HG02642 (cell line): ENCODE measurements at regions not wholly inside any gene's neighbourhood (a gene's known extent, or its start where the extent isn't known, plus 50 kb on each side); places are given as distances from the start of the nearest gene placed in this dataset.
"Not testable (repeated sequence)": the region's sequence is repeated elsewhere in the genome, so short reads cannot be mapped to it uniquely, and the experiment has no call there.

Experiments
- ATAC-seq: cut with Tn5 transposase; IDR thresholded peaks from one replicate; pipeline ENCODE4 v1.9.1; 2021; ENCODE audit warnings: mild to moderate bottlenecking; ENCODE audit not compliant: unreplicated experiment, poor library complexity

DNA sequence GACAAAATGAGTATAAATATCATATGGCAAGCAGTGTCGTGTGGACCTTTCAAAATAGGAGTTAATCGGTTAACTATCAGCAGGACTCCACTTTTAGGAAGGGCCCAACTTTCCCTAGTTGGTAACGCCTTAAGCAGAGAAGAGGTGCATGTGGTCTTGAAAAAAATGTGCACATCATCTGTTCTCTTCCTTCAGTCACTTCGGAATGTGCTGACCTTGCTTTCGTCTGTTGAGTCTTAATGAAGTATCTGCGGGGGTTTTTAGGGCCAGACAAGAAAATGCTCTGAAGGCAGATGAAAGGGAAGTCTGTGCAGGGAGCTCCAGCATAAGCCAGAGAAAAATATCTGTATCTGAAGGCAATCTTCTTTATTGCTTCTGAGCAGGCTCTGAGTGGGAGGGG lies 185.2 kb downstream of the AEBP2 start:
- ATAC-seq, result no peak

DNA sequence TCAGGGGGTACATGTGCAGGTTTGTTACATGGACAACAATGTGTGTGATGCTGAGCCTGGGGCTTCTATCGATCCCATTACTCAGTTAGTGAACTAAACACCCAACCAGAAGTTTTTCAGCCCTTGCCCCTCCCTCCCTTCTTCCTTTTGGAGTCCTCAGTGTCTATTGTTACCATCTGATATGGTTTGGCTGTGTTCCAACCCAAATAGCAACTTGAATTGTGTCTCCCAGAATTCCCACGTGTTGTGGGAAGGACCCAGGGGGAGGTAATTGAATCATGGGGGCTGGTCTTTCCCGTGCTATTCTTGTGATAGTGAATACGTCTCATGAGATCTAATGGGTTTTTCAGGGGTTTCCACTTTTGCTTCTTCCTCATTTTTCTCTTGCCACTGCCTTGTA lies 186.3 kb downstream of the AEBP2 start:
- not testable (repeated sequence) for ATAC-seq

DNA sequence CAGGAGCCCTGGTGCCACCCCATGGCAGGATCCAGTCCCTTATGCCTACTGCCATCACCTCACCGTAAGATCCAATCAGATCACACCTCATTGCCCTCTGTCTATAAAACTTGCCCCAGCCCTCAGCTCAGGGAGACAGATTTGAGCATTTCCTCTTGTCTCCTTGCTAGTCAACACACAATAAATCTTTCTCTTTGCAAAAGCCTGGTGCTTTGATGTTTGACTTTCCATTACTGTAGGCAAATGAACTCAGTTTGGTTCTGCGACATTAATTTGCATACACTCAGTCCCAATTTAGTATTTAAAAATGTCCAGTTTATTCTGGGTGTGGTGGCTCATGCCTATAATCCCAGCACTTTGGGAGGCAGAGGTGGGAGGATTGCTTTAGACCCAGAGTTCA lies 188.4 kb downstream of the AEBP2 start:
- no peak for ATAC-seq

DNA sequence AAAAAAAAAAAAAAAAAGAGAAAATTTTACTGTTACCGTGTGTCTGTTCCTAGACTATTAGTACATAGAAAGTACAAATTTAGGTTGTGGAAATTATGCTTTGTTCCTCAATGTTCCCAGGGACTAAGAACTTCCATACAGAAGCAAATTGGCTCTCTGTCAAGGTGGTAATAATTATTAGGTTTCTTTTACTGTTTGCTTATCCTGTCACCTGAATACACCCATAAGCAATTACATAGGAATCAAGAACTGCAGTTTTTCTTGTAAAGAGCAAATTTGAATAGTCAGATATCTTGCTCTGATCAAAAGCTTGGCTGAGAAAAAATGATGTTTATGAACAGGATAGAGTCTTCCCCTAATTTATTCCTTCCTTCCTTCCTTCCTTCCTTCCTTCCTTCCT lies 191.2 kb downstream of the AEBP2 start:
- ATAC-seq, result no peak

DNA sequence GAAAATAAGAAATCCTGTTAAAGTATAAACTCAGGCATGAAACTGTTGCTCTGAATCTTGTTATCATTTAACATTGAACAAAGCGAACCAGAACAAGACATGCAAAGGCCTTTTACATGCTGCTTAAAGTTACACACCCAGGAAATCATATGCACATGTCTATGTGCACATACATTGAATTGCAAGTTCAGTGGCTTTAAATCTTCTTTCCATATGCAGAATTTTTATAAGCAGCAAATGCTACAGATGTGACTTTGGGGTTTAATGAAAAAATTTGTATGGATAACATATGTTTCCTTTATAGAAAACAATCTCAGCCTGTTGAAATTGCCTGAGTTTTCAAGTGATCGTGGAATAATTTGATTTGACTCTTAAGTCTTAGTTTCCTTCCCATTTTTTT lies 193.9 kb downstream of the AEBP2 start:
- no peak for ATAC-seq

DNA sequence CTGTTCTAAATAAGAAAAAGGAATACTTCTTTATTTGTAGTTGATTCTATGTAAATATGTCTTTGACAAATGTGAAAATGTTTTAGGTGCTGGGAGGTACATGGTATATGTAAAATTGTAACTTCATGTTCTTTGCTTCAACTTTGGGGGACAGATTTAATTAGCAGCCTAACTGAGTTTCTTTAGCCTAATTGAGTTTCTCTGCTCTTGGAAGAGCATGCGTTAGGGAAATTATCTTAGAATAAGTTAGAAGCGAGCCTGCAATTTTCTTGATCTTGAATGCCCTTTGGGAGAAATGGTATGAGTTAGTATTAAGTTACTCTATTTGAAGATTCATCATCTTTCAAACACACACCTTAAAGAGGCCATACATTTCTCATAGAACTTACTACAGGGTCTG lies 194.3 kb downstream of the AEBP2 start:
- ATAC-seq, result no peak

DNA sequence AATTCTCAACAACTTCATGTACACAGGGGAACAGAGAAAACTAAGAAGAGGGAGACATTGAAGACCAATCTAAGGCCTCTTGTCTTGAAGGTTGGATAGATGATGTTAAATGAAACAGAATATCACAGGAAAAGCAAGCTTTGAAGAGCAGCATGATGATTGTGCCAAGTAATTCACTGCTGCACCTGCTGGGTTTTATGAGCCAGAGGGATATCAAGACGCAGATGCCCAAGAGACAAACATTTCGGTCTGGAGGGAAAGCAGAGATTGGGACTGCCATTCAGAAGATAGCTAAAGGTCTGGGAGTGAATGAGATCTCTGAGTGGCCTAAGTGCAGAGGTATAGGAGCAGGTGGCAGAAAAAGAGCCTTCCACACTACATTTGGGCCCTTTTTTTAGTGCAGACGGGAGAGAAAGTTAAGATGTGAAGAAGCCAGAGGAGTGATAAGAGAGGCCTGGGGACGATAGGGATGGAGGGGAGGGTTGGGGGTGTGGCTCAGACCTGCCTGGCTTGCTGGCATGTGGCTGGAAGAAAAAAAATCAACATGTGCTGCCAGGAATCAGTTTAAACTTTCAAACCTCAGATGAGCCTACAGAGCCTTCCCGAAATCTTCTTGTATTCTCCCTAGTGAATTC lies 200.6 kb downstream of the AEBP2 start:
- no peak for ATAC-seq

DNA sequence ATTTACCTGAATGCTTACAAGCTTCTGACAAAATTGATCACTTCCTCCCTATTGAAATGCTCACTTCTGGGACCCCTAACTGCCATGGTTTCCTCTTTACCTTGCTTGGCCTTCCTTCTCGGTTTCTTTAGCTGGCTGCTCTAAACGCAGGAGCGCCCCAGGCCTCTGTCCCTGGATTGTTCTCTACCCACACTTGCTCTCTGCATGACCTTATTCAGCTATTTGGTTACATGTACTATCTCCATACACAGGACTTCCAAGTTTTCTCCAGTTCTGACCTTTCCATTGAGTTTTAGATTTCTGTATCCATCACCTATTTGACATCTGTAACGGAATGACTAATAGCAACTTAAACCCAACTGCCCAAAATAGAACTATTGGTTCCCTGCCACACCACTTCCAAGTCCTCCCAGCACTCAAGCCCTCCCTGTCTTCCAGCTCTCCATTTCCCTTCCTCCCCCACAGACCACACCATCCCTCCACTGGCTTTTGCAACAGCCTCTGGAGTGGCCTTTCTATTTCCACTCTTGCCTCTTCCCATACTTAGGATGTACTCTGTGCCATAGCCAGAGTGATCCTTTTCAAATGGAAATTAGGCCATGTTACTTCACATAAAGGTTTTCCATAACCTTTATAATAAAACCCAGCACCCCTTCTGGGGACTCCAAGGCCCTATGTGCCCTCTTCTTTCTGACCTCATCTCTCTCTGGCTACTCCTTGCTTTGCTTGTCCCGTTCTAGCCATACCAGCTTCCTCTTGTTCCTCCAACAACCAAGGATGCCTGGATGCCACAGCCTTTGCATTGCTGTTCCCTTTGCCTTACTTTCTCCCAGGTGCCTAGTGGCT lies 202.2 kb downstream of the AEBP2 start:
- no peak for ATAC-seq

DNA sequence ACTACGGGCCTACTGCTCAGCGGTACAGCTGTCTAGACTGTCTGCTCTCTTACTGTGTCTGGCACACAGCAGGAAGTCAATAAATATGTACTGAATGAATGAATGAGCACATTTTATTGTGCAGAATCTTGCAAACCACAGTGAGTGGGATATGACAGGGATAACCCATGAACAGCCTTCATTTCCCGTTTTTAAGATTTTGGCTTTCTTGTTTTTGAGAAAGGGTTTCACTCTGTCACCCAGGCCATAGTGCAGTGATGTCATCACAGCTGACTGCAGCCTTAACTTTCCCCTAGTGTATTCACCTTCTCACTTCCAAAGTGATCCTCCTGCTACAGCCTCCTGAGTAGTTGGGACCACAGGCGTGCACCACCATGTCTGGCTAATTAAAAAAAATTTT lies 203.1 kb downstream of the AEBP2 start:
- ATAC-seq, result no peak

DNA sequence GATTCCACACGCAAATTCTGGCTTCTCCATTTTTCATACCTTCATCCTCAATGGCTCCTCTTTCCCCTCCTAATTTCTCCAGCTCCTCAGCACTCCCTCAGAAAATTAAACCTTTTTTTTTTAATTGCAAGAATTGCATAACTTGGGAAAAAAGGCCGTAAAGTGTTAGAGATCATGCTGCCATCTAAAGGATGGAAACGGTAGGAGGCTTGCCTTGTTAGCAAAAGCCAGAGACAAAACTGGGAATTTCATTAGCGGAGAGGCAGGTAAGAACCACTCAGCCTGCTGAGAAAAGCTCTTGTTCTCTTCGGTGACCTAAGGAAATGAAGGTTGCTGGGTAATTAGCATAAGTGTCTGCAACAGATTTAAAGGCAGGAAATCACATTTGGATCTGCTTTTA lies 204.3 kb downstream of the AEBP2 start:
- ATAC-seq, result no peak

DNA sequence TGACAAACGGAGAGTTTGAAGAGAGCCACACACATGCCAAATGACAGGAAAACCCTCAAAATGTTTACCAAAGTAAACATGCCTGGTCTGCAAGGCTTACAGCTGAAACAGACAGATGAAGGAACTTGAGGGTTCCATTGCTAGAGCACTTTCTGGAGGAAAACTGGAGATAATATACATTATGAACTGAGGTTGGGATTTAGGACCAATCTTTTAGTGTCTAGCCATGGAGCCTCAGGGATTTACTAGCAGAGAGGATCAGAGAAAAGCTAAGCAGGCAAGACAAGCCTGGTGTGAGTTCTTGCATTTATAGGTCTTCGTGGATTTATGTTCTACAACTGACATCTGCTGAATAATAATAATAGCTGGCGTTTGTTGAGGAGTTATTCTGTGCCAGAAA lies 205.3 kb downstream of the AEBP2 start:
- ATAC-seq, result no peak

DNA sequence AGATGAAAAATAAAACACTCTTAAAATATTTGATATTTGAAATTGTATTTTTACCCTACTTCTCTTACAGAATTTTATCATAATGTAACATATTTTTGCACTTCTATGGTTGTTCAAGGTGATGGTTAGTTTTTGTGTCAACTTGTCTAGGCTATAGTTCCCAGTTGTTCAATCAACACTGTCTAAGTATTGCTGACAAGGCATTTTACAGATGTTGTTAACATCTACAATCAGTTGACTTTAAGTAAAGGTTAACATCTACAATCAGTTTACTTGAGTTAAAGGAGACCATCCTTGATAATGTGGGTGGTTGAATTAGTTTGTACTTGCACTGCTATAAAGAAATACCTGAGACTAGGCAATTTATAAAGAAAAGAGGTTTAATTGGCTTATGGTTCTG lies 206.5 kb downstream of the AEBP2 start:
- no peak for ATAC-seq

DNA sequence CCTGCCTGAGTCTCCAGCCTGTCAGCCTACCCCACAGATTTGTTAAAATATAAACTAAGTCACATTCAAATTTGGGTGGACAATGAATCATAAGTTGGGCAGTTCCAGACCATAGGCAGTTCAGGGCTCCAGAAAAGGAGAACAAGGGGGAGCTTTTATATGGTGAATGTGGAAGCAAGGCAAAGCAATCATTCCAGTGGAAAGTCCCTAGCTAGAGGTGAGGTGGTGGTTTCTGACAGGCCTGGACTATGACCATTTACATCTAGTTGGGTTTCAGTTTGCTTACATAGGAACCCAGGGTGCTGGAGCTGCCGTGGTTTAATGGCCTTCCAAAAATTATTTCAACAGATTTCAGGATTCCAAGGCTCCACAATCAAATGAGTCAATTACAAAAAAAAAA lies 207.3 kb downstream of the AEBP2 start:
- ATAC-seq, result no peak

DNA sequence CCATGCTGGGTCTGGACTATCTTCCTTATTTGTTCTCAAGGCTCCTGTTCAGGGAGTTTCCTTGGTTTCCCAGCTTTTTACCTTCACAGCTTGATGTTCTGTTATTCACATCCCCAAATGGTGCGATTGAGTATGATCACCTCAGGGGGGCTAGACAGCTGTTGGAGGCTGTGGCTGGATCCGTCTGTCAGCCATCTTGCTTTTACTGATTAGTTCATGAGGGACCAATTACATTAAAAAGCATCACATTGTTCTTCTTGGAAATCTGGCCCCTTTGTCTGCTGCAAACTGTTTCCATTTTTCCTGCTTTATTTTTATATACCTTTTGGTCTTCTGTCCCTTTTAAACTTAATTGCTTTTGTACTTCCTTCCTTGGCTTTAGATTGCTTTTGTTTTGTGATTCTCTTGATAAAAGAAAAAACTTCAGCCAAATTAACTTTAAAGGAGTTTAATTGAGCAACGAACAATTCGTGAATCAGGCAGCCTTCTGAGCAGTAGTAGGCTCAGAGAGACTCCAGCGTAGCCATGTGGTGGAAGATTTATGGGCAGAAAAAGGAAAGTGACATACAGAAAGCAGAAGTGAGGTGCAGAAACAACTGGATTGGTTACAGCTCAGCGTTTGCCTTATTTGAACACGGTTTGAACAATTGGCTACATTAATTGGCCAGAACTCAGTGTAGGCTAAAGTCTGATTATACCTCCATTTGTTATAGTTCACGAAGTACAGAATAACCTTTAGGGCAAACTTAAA lies 208.7 kb downstream of the AEBP2 start:
- ATAC-seq, result no peak

DNA sequence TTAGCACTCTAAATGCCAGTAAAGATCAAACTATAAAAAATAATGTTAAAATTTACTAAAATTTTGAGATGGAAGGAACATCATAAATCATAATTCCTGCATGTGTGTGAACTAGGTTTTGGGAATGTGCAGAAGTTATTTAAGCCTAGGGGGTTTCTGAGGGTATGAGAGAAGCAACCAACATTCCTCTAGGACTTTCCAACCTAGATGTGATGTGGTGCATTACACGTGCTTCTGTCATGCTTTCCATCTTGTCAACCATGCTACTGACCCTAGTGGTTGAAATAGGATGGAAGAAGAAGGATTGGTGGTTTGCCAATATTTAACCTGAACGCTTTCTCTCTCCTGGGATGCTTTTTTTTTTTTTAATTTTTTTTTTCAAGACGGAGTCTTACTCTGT lies 209.3 kb downstream of the AEBP2 start:
- ATAC-seq, result no peak

DNA sequence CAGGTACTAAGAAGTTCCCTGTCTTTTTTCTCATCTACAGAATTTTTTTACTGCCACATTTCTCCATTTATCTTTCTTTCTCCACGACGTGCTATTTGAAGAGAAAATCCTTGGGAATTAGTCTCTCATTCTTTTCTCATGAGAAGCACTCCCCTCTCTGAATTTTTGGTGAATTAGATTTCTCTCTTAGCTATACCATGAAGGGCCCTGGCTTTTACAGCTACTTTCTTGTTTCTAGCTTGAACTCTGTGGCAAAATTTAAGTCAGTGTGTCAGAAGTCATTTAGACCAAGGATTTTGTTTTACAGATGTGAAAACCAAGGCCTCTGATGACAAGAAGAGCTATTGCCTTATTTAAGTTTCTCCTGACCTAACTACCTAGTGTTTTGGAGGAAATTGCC lies 213.1 kb downstream of the AEBP2 start:
- ATAC-seq, result no peak

DNA sequence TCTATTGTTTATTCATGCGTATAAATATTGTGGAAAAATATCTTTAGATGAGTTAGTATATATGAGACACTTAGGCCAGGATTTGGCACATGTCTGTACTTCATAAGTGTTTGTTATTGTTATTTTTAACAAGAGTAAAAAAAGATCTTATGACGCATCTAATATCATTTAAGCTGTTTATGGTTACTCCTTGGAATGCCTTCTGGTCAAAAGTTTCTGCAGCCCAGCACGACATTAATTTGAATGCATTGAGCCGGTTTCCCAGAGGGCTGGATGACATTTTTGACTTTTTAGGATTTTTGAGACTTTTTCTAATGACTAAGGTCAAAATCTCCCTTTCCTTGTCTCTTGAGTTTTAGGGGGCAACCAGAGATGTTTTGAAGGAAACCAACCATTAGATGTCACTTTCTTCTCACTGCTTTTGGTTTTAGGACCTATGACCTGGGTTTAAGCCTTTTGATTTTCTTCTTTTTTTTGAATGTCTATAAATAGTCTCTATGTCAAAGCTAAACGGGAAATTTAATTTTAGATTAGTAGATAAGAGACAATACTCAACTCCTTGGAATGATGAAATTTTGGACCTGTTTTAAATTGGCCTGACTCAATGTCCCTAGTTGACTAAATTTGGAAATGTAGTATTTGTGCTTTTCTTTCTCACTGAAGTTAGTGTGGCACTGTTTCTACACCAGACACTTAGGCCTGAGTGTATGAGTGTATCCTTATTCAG lies 215.5 kb downstream of the AEBP2 start:
- ATAC-seq, result no peak

DNA sequence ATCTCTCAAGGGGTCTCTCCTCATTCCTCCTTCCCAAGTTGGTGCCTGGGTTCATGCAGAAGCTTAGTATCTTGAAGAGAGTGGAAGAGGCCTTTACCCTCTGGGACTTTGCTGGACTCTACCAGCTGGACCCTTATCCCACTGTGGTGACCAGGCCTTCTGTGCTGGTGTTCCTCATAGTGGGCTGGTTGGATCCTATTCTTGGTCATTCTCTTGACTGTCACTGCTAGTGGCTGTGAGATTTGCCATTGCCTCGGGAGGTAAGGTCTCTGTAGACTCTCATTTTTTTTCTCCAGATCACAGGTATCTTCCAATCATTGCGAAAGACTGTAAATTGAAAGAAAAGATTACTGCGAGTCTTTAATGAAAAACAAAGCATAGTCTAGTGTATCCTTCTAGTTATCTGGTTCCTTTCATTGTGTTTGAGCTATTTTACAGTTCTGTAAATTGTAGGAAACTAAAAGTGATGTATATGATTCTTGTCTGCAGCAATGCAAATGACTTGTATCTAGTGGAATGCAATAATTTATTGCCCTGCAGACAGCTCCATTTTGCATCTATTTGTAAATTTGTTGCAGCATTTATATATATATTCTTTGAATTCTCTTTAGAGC lies 217.9 kb downstream of the AEBP2 start:
- ATAC-seq, result no peak

DNA sequence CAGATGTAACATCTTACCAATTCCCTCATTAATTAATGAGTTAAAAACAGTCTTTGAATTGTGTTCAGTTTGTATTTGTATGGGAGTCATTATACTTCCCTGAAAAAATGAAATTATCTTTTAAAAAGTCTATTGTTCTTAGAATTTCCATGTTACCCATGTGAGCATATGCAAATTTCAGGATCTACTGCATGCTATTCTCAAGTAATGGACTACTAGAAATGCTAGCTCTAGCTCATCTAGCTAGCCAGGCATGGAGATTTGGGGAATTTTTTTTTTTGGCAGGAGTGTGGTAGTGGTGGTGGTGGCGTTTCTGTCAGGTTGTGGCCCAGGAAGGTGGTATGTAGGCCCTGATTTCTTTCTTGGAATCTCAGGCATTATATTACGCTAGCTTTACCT lies 218.4 kb downstream of the AEBP2 start:
- ATAC-seq, result no peak

DNA sequence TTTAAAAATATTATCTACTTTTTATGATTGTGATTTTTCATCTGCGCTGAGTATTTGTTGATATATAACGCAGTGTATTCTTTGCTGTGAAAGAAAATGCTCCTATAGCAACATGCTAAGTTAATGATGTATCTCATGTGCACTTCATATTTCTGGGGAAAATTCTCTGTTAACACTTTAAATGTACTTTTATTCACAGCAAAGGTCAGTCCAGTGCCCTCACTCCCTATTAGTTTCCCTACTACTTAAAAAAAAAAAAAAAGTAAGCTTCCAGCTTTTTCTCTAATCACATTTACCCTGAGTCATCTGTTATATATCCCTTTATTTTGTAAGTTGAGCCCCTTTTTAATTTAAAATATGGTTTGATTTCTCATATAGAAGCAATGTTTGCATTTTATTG lies 219.8 kb downstream of the AEBP2 start:
- no peak for ATAC-seq
